ENCODE measurements at regions not wholly inside any gene's neighbourhood (a gene's known extent, or its start where the extent isn't known, plus 50 kb on each side); places are given as distances from the start of the nearest gene placed in this dataset.
A peak's percentile ranks its signal among the peaks of the same experiment; 100 is the strongest.

- DNase-seq: peak; percentile 36
These were observed 78.9 kb upstream of the CCDC68 start for GRCh38 chr18:55038162-55038561.

- no peak for DNase-seq
These were observed 75.5 kb upstream of the CCDC68 start for GRCh38 chr18:55034742-55035141.

GRCh38 chr18:55031979-55032378 is 72.7 kb upstream of the CCDC68 start:
- DNase-seq: no peak

GRCh38 chr18:55031576-55031975 is 72.3 kb upstream of the CCDC68 start:
- no peak for DNase-seq

GRCh38 chr18:55031164-55031563 is 71.9 kb upstream of the CCDC68 start:
- DNase-seq: no peak

- DNase-seq: peak; percentile 25
These were observed 65.3 kb upstream of the CCDC68 start for GRCh38 chr18:55024564-55024963.

GRCh38 chr18:55018602-55019001 is 59.3 kb upstream of the CCDC68 start:
- peak; percentile 70 for DNase-seq

- DNase-seq: no peak
These were observed 54.8 kb upstream of the CCDC68 start for GRCh38 chr18:55014095-55014494.

GRCh38 chr18:55013685-55014084 is 54.4 kb upstream of the CCDC68 start:
- no peak for DNase-seq

GRCh38 chr18:55013086-55013485 is 53.8 kb upstream of the CCDC68 start:
- DNase-seq: no peak

- DNase-seq: peak; percentile 74
These were observed 52.7 kb upstream of the CCDC68 start for GRCh38 chr18:55012008-55012407.

All from fibroblast of skin of abdomen (primary cell).